WTC11 (cell line): ENCODE measurements at regions not wholly inside any gene's neighbourhood (a gene's known extent, or its start where the extent isn't known, plus 50 kb on each side); places are given as distances from the start of the nearest gene placed in this dataset.

Experiments
- AFF4 ChIP-seq: sonication (generic); formaldehyde crosslinking; IDR thresholded peaks from 2 replicates; pipeline ENCODE4 v1.8.1; 2023; ENCODE audit warnings: mild to moderate bottlenecking, missing genetic modification reagents, borderline replicate concordance
- ATF1 ChIP-seq: sonication (generic); formaldehyde crosslinking; IDR thresholded peaks from 2 replicates; pipeline ENCODE4 v1.8.1; 2023; ENCODE audit warnings: mild to moderate bottlenecking, moderate library complexity, missing genetic modification reagents
- CREM ChIP-seq: sonication (generic); formaldehyde crosslinking; IDR thresholded peaks from 2 replicates; pipeline ENCODE4 v1.8.1; 2022; ENCODE audit warnings: mild to moderate bottlenecking, missing genetic modification reagents, moderate library complexity
- E2F1 ChIP-seq: sonication (generic); formaldehyde crosslinking; IDR thresholded peaks from 2 replicates; pipeline ENCODE4 v1.8.0; 2022; ENCODE audit warnings: mild to moderate bottlenecking, missing genetic modification reagents
- FOXP1 ChIP-seq: sonication (generic); formaldehyde crosslinking; IDR thresholded peaks from 2 replicates; pipeline ENCODE4 v1.8.0; 2022; ENCODE audit warnings: missing genetic modification reagents, mild to moderate bottlenecking, moderate library complexity, borderline replicate concordance
- GTF2I ChIP-seq: fragments of 250-450 bp; sonication (Bioruptor Pico); conservative IDR thresholded peaks from 2 replicates; pipeline ENCODE4 v1.4.0; 2021; ENCODE audit warnings: mild to moderate bottlenecking
- JAZF1 ChIP-seq: fragments of 250-450 bp; sonication (Bioruptor Pico); IDR thresholded peaks from 2 replicates; pipeline ENCODE4 v1.9.0; 2021; ENCODE audit warnings: moderate library complexity, mild to moderate bottlenecking, inconsistent platforms
- MAX ChIP-seq: sonication (generic); formaldehyde crosslinking; IDR thresholded peaks from 2 replicates; pipeline ENCODE4 v1.8.0; 2022; ENCODE audit warnings: mild to moderate bottlenecking, missing genetic modification reagents
- NFYB ChIP-seq: sonication (generic); formaldehyde crosslinking; conservative IDR thresholded peaks from 2 replicates; pipeline ENCODE4 v1.8.0; 2022; ENCODE audit warnings: low read depth, missing genetic modification reagents
- NR1H2 ChIP-seq: sonication (generic); formaldehyde crosslinking; IDR thresholded peaks from 2 replicates; pipeline ENCODE4 v1.9.0; 2021; ENCODE audit warnings: mild to moderate bottlenecking, moderate library complexity, missing genetic modification reagents
- NR2C2 ChIP-seq: sonication (generic); formaldehyde crosslinking; IDR thresholded peaks from 2 replicates; pipeline ENCODE4 v1.8.0; 2022; ENCODE audit warnings: mild to moderate bottlenecking, missing genetic modification reagents
- SMAD4 ChIP-seq: sonication (generic); formaldehyde crosslinking; IDR thresholded peaks from 2 replicates; pipeline ENCODE4 v1.8.0; 2022; ENCODE audit warnings: mild to moderate bottlenecking, missing genetic modification reagents
- TCF7 ChIP-seq: sonication (generic); formaldehyde crosslinking; IDR thresholded peaks from 2 replicates; pipeline ENCODE4 v1.8.0; 2022; ENCODE audit warnings: mild to moderate bottlenecking, low read depth, missing genetic modification reagents, moderate library complexity
- TEAD1 ChIP-seq: sonication (generic); formaldehyde crosslinking; IDR thresholded peaks from 2 replicates; pipeline ENCODE4 v1.8.0; 2022; ENCODE audit warnings: mild to moderate bottlenecking, missing genetic modification reagents
- TP53 ChIP-seq: sonication (generic); formaldehyde crosslinking; IDR thresholded peaks from 2 replicates; pipeline ENCODE4 v1.8.1; 2023; ENCODE audit warnings: mild to moderate bottlenecking, missing genetic modification reagents
- ZBTB43 ChIP-seq: sonication (generic); formaldehyde crosslinking; IDR thresholded peaks from 2 replicates; pipeline ENCODE4 v1.8.1; 2023; ENCODE audit warnings: mild to moderate bottlenecking, missing genetic modification reagents
- ZNF121 ChIP-seq: sonication (generic); formaldehyde crosslinking; IDR thresholded peaks from 2 replicates; pipeline ENCODE4 v1.8.0; 2023; ENCODE audit warnings: missing genetic modification reagents
- ZNF138 ChIP-seq: sonication (generic); formaldehyde crosslinking; conservative IDR thresholded peaks from 2 replicates; pipeline ENCODE4 v1.8.1; 2022; ENCODE audit warnings: mild to moderate bottlenecking, moderate library complexity, missing genetic modification reagents
- ZNF281 ChIP-seq: sonication (generic); formaldehyde crosslinking; IDR thresholded peaks from 2 replicates; pipeline ENCODE4 v1.8.0; 2023; ENCODE audit warnings: mild to moderate bottlenecking, missing genetic modification reagents
- ZNF416 ChIP-seq: fragments of 250-450 bp; sonication (Bioruptor Pico); IDR thresholded peaks from 2 replicates; pipeline ENCODE4 v1.9.0; 2021; ENCODE audit warnings: mild to moderate bottlenecking, inconsistent platforms
- ZNF532 ChIP-seq: fragments of 250-450 bp; sonication (Bioruptor Pico); IDR thresholded peaks from 2 replicates; pipeline ENCODE4 v1.9.0; 2021; ENCODE audit warnings: mild to moderate bottlenecking, borderline replicate concordance
- ZNF671 ChIP-seq: fragments of 250-450 bp; sonication (Bioruptor Pico); IDR thresholded peaks from 2 replicates; pipeline ENCODE4 v1.8.0; 2021; ENCODE audit warnings: mild to moderate bottlenecking
- TF ChIP-seq, protein P1 (sequence below): sonication (generic); formaldehyde crosslinking; IDR thresholded peaks from 2 replicates; pipeline ENCODE4 v1.8.1; 2023; ENCODE audit warnings: mild to moderate bottlenecking, moderate library complexity, missing genetic modification reagents
- TF ChIP-seq, protein P2 (sequence below): sonication (generic); formaldehyde crosslinking; IDR thresholded peaks from 2 replicates; pipeline ENCODE4 v1.8.0; 2022; ENCODE audit warnings: mild to moderate bottlenecking, missing genetic modification reagents

GRCh38 chr1:98048244-98048643 is 127.4 kb upstream of the DPYD start (continued):
- TF ChIP-seq ZNF281 (no peak), TP53 (CRISPR knock-in tag) (peak; percentile 95), GTF2I (CRISPR knock-in tag) (no peak), ZNF671 (CRISPR knock-in tag) (no peak), ZNF138 (CRISPR knock-in tag) (no peak), ATF1 (CRISPR knock-in tag) (no peak), ZBTB43 (CRISPR knock-in tag) (peak; percentile 33; the same call in 1 of the 2 replicates), MAX (CRISPR knock-in tag) (peak; percentile 57; the same call in 1 of the 2 replicates), ZNF121 (CRISPR knock-in tag) (0 out of 2 replicates have a peak, but pooled peaks have one; percentile 23), CREM (CRISPR knock-in tag) (peak; percentile 55; the same call in 1 of the 2 replicates), E2F1 (CRISPR knock-in tag) (0 out of 2 replicates have a peak, but pooled peaks have one; percentile 62), SMAD4 (CRISPR knock-in tag) (peak; percentile 72; the same call in 1 of the 2 replicates), TCF7 (CRISPR knock-in tag) (peak; percentile 73; the same call in 1 of the 2 replicates), ZNF532 (no peak), NFYB (CRISPR knock-in tag) (peak; percentile 37; the same call in 1 of the 2 replicates), AFF4 (CRISPR knock-in tag) (no peak), ZNF416 (CRISPR knock-in tag) (peak; percentile 96), JAZF1 (CRISPR knock-in tag) (no peak), FOXP1 (CRISPR knock-in tag) (peak; percentile 91; the same call in 1 of the 2 replicates), TEAD1 (CRISPR knock-in tag) (peak; percentile 89), NR1H2 (CRISPR knock-in tag) (no peak), NR2C2 (CRISPR knock-in tag) (no peak)
- TF ChIP-seq, protein P1, sequence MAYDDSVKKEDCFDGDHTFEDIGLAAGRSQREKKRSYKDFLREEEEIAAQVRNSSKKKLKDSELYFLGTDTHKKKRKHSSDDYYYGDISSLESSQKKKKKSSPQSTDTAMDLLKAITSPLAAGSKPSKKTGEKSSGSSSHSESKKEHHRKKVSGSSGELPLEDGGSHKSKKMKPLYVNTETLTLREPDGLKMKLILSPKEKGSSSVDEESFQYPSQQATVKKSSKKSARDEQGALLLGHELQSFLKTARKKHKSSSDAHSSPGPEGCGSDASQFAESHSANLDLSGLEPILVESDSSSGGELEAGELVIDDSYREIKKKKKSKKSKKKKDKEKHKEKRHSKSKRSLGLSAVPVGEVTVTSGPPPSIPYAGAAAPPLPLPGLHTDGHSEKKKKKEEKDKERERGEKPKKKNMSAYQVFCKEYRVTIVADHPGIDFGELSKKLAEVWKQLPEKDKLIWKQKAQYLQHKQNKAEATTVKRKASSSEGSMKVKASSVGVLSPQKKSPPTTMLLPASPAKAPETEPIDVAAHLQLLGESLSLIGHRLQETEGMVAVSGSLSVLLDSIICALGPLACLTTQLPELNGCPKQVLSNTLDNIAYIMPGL (CRISPR knock-in tag) = no peak; the same call in 1 of the 2 replicates
- TF ChIP-seq, protein P2, sequence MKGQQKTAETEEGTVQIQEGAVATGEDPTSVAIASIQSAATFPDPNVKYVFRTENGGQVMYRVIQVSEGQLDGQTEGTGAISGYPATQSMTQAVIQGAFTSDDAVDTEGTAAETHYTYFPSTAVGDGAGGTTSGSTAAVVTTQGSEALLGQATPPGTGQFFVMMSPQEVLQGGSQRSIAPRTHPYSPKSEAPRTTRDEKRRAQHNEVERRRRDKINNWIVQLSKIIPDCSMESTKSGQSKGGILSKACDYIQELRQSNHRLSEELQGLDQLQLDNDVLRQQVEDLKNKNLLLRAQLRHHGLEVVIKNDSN = peak; percentile 63; the same call in 1 of the 2 replicates
